ENCODE measurements at regions not wholly inside any gene's neighbourhood (a gene's known extent, or its start where the extent isn't known, plus 50 kb on each side); places are given as distances from the start of the nearest gene placed in this dataset.

DNA sequence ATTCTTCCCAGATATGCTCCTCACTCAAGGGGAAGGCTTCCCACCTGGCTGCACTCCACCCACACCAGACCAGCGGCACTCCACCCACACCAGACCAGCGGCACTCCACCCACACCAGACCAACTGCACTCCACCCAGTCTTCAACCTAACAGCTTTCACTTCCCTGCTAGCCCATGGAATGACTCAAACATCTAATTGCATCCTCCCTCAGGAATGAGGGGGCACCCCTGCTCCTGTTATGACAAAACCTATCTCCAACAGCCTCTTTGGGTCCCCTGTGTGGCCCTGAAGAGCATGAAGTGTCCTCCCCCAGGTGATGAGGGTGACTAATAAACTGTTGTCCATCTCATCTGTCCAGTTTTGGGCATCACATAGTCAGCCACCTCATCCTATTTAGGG lies 556.6 kb upstream of the TUSC1 start:
- H3K4me2 ChIP-seq (ENCODE audit: low read length), result no peak overlapping the region
- H3K4me1 ChIP-seq (ENCODE audit: control insufficient read depth, low read length), result no peaks in the 10 kb centered on the region
- H4K20me1 ChIP-seq (ENCODE audit: control insufficient read depth, insufficient read depth, low read depth, low read length), result no peaks in the 10 kb centered on the region
- TF ChIP-seq, protein P1, sequence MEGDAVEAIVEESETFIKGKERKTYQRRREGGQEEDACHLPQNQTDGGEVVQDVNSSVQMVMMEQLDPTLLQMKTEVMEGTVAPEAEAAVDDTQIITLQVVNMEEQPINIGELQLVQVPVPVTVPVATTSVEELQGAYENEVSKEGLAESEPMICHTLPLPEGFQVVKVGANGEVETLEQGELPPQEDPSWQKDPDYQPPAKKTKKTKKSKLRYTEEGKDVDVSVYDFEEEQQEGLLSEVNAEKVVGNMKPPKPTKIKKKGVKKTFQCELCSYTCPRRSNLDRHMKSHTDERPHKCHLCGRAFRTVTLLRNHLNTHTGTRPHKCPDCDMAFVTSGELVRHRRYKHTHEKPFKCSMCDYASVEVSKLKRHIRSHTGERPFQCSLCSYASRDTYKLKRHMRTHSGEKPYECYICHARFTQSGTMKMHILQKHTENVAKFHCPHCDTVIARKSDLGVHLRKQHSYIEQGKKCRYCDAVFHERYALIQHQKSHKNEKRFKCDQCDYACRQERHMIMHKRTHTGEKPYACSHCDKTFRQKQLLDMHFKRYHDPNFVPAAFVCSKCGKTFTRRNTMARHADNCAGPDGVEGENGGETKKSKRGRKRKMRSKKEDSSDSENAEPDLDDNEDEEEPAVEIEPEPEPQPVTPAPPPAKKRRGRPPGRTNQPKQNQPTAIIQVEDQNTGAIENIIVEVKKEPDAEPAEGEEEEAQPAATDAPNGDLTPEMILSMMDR (IDR thresholded peaks at IDR 0.05; ENCODE audit: low read depth, low read length, poor library complexity, severe bottlenecking), result no peak
- no peak for TF ChIP-seq EZH2phosphoT487 (IDR thresholded peaks at IDR 0.05; ENCODE audit: borderline replicate concordance, low read length)
- no peaks in the 10 kb centered on the region for H3K27me3 ChIP-seq (ENCODE audit: control insufficient read depth, low read length)
- H3K4me3 ChIP-seq (ENCODE audit: low read length), result no peak overlapping the region
- no peaks in the 10 kb centered on the region for H3K9me2 ChIP-seq (replicated peaks; ENCODE audit: control insufficient read depth, low read length)
- no peaks in the 10 kb centered on the region for H3K79me2 ChIP-seq (ENCODE audit: control insufficient read depth, low read length)
- no peaks in the 10 kb centered on the region for H3F3A ChIP-seq (ENCODE audit: control insufficient read depth, insufficient read depth)
- H3K36me3 ChIP-seq (ENCODE audit: control insufficient read depth, low read length), result no peaks in the 10 kb centered on the region
- H3K9me3 ChIP-seq (ENCODE audit: control insufficient read depth, insufficient read depth, low read length), result no peaks in the 10 kb centered on the region
- no peak overlapping the region for H3K27ac ChIP-seq (ENCODE audit: low read depth, low read length)

DNA sequence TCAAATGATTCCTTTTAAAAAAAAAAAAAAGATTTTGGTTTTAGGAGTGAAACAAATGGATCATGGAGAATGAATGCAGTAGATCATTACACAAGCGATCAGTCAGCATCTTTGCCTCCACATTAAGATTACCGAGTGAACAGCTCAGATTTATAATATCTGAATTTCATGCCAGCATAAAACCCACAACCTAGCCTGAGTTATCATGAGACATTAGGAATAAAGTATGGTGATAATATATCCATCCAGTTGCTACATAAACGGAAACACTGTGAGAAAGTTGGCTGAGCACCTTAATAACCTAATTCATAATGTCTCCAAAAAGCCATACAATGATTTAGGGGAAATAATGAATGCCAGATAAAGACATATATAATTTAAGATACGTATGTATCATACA lies 553.1 kb upstream of the TUSC1 start:
- Histone ChIP-seq H3F3A (ENCODE audit: control insufficient read depth, insufficient read depth) (no peaks in the 10 kb centered on the region), H3K4me1 (ENCODE audit: control insufficient read depth, low read length) (no peaks in the 10 kb centered on the region), H3K36me3 (ENCODE audit: control insufficient read depth, low read length) (no peaks in the 10 kb centered on the region), H3K9me3 (ENCODE audit: control insufficient read depth, insufficient read depth, low read length) (no peaks in the 10 kb centered on the region), H3K4me2 (ENCODE audit: low read length) (no peak overlapping the region), H3K4me3 (ENCODE audit: low read length) (no peak overlapping the region), H3K79me2 (ENCODE audit: control insufficient read depth, low read length) (no peaks in the 10 kb centered on the region), H3K9me2 (replicated peaks; ENCODE audit: control insufficient read depth, low read length) (no peaks in the 10 kb centered on the region), H3K27ac (ENCODE audit: low read depth, low read length) (no peak overlapping the region), H4K20me1 (ENCODE audit: control insufficient read depth, insufficient read depth, low read depth, low read length) (no peaks in the 10 kb centered on the region), H3K27me3 (ENCODE audit: control insufficient read depth, low read length) (no peaks in the 10 kb centered on the region)
- no peak for TF ChIP-seq EZH2phosphoT487 (IDR thresholded peaks at IDR 0.05; ENCODE audit: borderline replicate concordance, low read length)
- TF ChIP-seq, protein P1 (IDR thresholded peaks at IDR 0.05; ENCODE audit: low read depth, low read length, poor library complexity, severe bottlenecking), result no peak

DNA sequence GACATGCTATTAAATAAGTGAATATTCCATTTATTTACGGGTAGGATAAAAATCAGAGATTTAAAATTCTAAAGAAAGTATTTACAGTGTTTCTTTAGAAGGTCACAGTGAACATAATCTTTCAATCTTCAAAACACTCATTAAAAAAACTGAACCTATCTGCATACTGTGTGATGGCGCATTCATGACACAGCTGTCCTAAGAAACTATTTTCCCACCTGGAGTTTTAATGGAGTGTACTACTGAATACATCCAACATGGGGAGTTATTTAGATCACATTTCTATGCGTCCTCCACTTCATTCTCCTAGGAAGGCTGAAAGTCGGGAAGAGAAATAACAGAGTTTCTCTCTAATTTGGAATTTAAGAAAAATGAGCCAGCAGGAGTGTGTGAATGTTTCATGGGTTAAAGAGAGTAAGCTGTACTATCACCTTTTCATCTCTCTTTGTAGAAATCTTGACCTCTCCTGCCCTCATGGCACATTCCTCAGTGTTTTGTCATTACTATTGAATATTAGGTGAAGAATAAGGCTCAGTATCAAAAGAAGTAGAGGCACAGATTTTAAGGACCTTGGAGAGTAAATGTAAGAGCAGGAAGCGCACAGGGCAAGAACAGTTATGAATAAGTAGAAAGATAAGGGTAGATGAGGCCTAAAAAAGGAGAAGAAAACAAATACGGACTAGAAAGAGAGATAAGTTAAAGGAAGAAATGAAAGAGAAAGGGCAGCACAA lies 551.2 kb upstream of the TUSC1 start:
- H3K4me3 ChIP-seq (ENCODE audit: low read length), result no peak overlapping the region
- no peaks in the 10 kb centered on the region for H3K9me2 ChIP-seq (replicated peaks; ENCODE audit: control insufficient read depth, low read length)
- no peak overlapping the region for H3K27ac ChIP-seq (ENCODE audit: low read depth, low read length)
- TF ChIP-seq, protein P1 (IDR thresholded peaks at IDR 0.05; ENCODE audit: low read depth, low read length, poor library complexity, severe bottlenecking), result no peak
- no peak for TF ChIP-seq EZH2phosphoT487 (IDR thresholded peaks at IDR 0.05; ENCODE audit: borderline replicate concordance, low read length)
- H3K4me2 ChIP-seq (ENCODE audit: low read length), result no peak overlapping the region
- H3K36me3 ChIP-seq (ENCODE audit: control insufficient read depth, low read length), result no peaks in the 10 kb centered on the region
- H3K79me2 ChIP-seq (ENCODE audit: control insufficient read depth, low read length), result no peaks in the 10 kb centered on the region
- no peaks in the 10 kb centered on the region for H4K20me1 ChIP-seq (ENCODE audit: control insufficient read depth, insufficient read depth, low read depth, low read length)
- H3F3A ChIP-seq (ENCODE audit: control insufficient read depth, insufficient read depth), result no peaks in the 10 kb centered on the region
- no peaks in the 10 kb centered on the region for H3K9me3 ChIP-seq (ENCODE audit: control insufficient read depth, insufficient read depth, low read length)
- no peaks in the 10 kb centered on the region for H3K27me3 ChIP-seq (ENCODE audit: control insufficient read depth, low read length)
- no peaks in the 10 kb centered on the region for H3K4me1 ChIP-seq (ENCODE audit: control insufficient read depth, low read length)
